OCI-LY7 (cell line): ENCODE measurements at regions not wholly inside any gene's neighbourhood (a gene's known extent, or its start where the extent isn't known, plus 50 kb on each side); places are given as distances from the start of the nearest gene placed in this dataset.

Experiments
- BruUV-seq: library from RNA; stranded (reverse); fragments of 400-500 nt; replicated peaks from 2 replicates; lab custom pipeline; 2021; lab: Mats Ljungman, UMichigan
- CTCF ChIA-PET: fragments of 300-600 bp; sonication (Branson Sonifier 250); formaldehyde crosslinking; loops from one replicate; lab custom pipeline; 2022; ENCODE audit warnings: antibody characterized with exemption; ENCODE audit not compliant: unreplicated experiment; lab: Charles Lee
- POLR2A ChIA-PET: fragments of 300-600 bp; sonication (Branson Sonifier 250); formaldehyde crosslinking; loops from one replicate; lab custom pipeline; 2022; ENCODE audit warnings: antibody characterized with exemption; lab: Charles Lee
- DNase-seq: peaks from one replicate; pipeline ENCODE4 v3.0.0-alpha.2; 2015; ENCODE audit warnings: low spot score
- H2AFZ ChIP-seq: fragments of 200-600 bp; sonication (generic), shearing (Covaris generic); 2 replicates; pipeline ENCODE4 v1.6.1; 2014; ENCODE audit warnings: mild to moderate bottlenecking, antibody characterized with exemption, low read length, moderate library complexity
- H3K27ac ChIP-seq: fragments of 200-600 bp; sonication (generic); 2 replicates; pipeline ENCODE4 v1.5.1; 2014; ENCODE audit warnings: mixed run types, low read depth, mild to moderate bottlenecking, moderate library complexity, low read length, inconsistent platforms; ENCODE audit not compliant: poor library complexity, severe bottlenecking
- H3K36me3 ChIP-seq: fragments of 200-600 bp; sonication (generic); 2 replicates; pipeline ENCODE4 v1.6.1; 2014; ENCODE audit warnings: mild to moderate bottlenecking, antibody characterized with exemption, low read length, moderate library complexity, mixed read lengths; ENCODE audit not compliant: insufficient read depth
- H3K4me1 ChIP-seq: fragments of 200-600 bp; sonication (generic); 2 replicates; pipeline ENCODE4 v1.5.1; 2014; ENCODE audit warnings: mild to moderate bottlenecking, low read length; ENCODE audit not compliant: insufficient read depth, poor library complexity, severe bottlenecking
- H3K4me2 ChIP-seq: fragments of 200-600 bp; sonication (generic); 2 replicates; pipeline ENCODE4 v1.6.1; 2014; ENCODE audit warnings: mild to moderate bottlenecking, low read length
- H3K4me3 ChIP-seq: fragments of 200-600 bp; sonication (generic); 2 replicates; pipeline ENCODE4 v1.5.1; 2014; ENCODE audit warnings: mild to moderate bottlenecking, low read depth, low read length; ENCODE audit not compliant: poor library complexity, severe bottlenecking
- H3K79me2 ChIP-seq: fragments of 200-600 bp; sonication (generic); 2 replicates; pipeline ENCODE4 v1.6.1; 2016; ENCODE audit warnings: low read depth, mild to moderate bottlenecking, low read length, moderate library complexity, mixed read lengths; ENCODE audit not compliant: insufficient read depth
- H3K9me2 ChIP-seq: fragments of 200-600 bp; sonication (generic); 2 replicates; pipeline ENCODE4 v1.6.1; 2016; ENCODE audit warnings: mild to moderate bottlenecking, low read length, mixed read lengths; ENCODE audit not compliant: insufficient read depth
- H3K9me3 ChIP-seq: fragments of 200-600 bp; sonication (generic); 2 replicates; pipeline ENCODE4 v1.6.1; 2014; ENCODE audit warnings: mild to moderate bottlenecking, mixed run types, low read length, mixed read lengths
- H4K20me1 ChIP-seq: fragments of 200-600 bp; sonication (generic); 2 replicates; pipeline ENCODE4 v1.6.1; 2014; ENCODE audit warnings: mild to moderate bottlenecking, antibody characterized with exemption, low read length, moderate library complexity, mixed read lengths; ENCODE audit not compliant: insufficient read depth
- CTCF ChIP-seq: fragments of 200-600 bp; sonication (generic); conservative IDR thresholded peaks from 2 replicates; pipeline ENCODE4 v1.5.1; 2014; ENCODE audit warnings: mild to moderate bottlenecking, antibody characterized with exemption, low read length, moderate library complexity, mixed read lengths
- EZH2phosphoT487 ChIP-seq: fragments of 200-600 bp; sonication (generic); IDR thresholded peaks from 2 replicates; pipeline ENCODE4 v1.6.1; 2018; ENCODE audit warnings: low read depth, borderline replicate concordance, mild to moderate bottlenecking, mixed run types, antibody characterized with exemption, low read length, moderate library complexity, mixed read lengths
- intact Hi-C: fragments of 100-400 bp; cut with micrococcal nuclease; formaldehyde crosslinking; loops from one replicate; pipeline ENCODE4 v1.10.0; 2022; ENCODE audit not compliant: unreplicated experiment

GRCh38 chrY:17018126-17018525 is 861.9 kb downstream of the CDY2B start:
- no peaks in the 10 kb centered on the region for H3K9me2 ChIP-seq
- no peak overlapping the region for H3K4me3 ChIP-seq
- DNase-seq: no peak
- H4K20me1 ChIP-seq: no peaks in the 10 kb centered on the region
- ChIA-PET POLR2A (no interaction called here), CTCF (no interaction called here)
- BruUV-seq: no TSS peak
- intact Hi-C loops: no loop called here
- H3K79me2 ChIP-seq: no peaks in the 10 kb centered on the region
- H3K36me3 ChIP-seq: no peaks in the 10 kb centered on the region
- no peak overlapping the region for H3K4me2 ChIP-seq
- no peaks in the 10 kb centered on the region for H3K9me3 ChIP-seq
- no peak overlapping the region for H3K27ac ChIP-seq
- no peak for TF ChIP-seq CTCF
- TF ChIP-seq EZH2phosphoT487: no peak
- no peaks in the 10 kb centered on the region for H3K4me1 ChIP-seq
- H2AFZ ChIP-seq: no peak overlapping the region

GRCh38 chrY:16993551-16993950 is 886.5 kb downstream of the CDY2B start:
- H3K4me2 ChIP-seq: no peak overlapping the region
- no peaks in the 10 kb centered on the region for H3K4me1 ChIP-seq
- no peak for DNase-seq
- intact Hi-C loops: no loop called here
- no peaks in the 10 kb centered on the region for H3K36me3 ChIP-seq
- no TSS peak for BruUV-seq
- POLR2A ChIA-PET: no interaction called here
- H3K79me2 ChIP-seq: no peaks in the 10 kb centered on the region
- no peaks in the 10 kb centered on the region for H3K9me3 ChIP-seq
- H3K27ac ChIP-seq: no peak overlapping the region
- no peaks in the 10 kb centered on the region for H3K9me2 ChIP-seq
- CTCF ChIA-PET: no interaction called here
- H2AFZ ChIP-seq: no peak overlapping the region
- no peak overlapping the region for H3K4me3 ChIP-seq
- H4K20me1 ChIP-seq: no peaks in the 10 kb centered on the region
- no peak for TF ChIP-seq EZH2phosphoT487
- no peak for TF ChIP-seq CTCF

- H3K4me2 ChIP-seq: no peak overlapping the region
- TF ChIP-seq CTCF (no peak), EZH2phosphoT487 (no peak)
- intact Hi-C loops: no loop called here
- H3K36me3 ChIP-seq: no peaks in the 10 kb centered on the region
- H3K9me3 ChIP-seq: no peaks in the 10 kb centered on the region
- H3K27ac ChIP-seq: no peak overlapping the region
- no peaks in the 10 kb centered on the region for H4K20me1 ChIP-seq
- POLR2A ChIA-PET: no interaction called here
- CTCF ChIA-PET: no interaction called here
- no peak overlapping the region for H3K4me3 ChIP-seq
- DNase-seq: no peak
- H2AFZ ChIP-seq: no peak overlapping the region
- H3K9me2 ChIP-seq: no peaks in the 10 kb centered on the region
- no TSS peak for BruUV-seq
- H3K4me1 ChIP-seq: no peaks in the 10 kb centered on the region
- no peaks in the 10 kb centered on the region for H3K79me2 ChIP-seq
Observed at GRCh38 chrY:16981776-16982175, 898.2 kb downstream of the CDY2B start.
